ENCODE measurements at regions not wholly inside any gene's neighbourhood (a gene's known extent, or its start where the extent isn't known, plus 50 kb on each side); places are given as distances from the start of the nearest gene placed in this dataset.
"Not testable (repeated sequence)": the region's sequence is repeated elsewhere in the genome, so short reads cannot be mapped to it uniquely, and the experiment has no call there.

GRCh38 chr4:138352446-138352845 lies 110.3 kb upstream of the SLC7A11 start:
- not testable (repeated sequence) for TF ChIP-seq POLR2A, CTCF (IDR thresholded peaks at IDR 0.05)
